Peyer's patch (tissue), 4 donors: ENCODE measurements at regions not wholly inside any gene's neighbourhood (a gene's known extent, or its start where the extent isn't known, plus 50 kb on each side); places are given as distances from the start of the nearest gene placed in this dataset.

ENCODE experiments used
- POLR2A ChIP-seq, 2 donors: fragments of 450-650 bp; IDR thresholded peaks; one replicate each; pipeline ENCODE4 v1.5.1; 2017; ENCODE audit warnings: antibody characterized with exemption in 2 of 2, mild to moderate bottlenecking in 2 of 2, moderate library complexity in 2 of 2
- TF ChIP-seq, protein P1 (sequence below), 6 experiments: fragments of 450-650 bp in 4 of 6; fragments of 200-600 bp in 2 of 6; sonication (generic) in 1 of 6; IDR thresholded peaks; one replicate each; pipeline ENCODE4 v1.5.1; 2017 to 2019; ENCODE audit warnings: antibody characterized with exemption in 6 of 6, mild to moderate bottlenecking in 3 of 6, moderate library complexity in 1 of 6

DNA sequence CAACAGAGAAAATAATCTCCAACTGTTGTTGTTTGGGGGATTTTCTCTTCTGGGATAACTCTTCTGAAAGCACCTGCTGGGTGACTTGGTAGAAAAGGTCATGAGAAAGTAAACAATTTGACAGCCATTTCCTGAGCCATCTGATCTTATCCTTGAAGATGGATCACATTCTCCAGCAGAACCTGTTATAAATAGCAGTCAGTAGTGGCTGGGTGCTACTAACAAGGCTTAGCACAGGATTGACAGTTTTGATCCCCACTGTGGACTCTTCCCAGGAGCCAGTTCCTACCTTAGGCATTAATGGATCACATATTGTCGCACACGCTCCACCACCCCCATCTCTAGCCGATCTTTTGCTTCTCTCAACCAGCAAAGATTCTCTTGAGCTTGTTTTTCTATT is 220.2 kb downstream of the PLK2 start:
- TF ChIP-seq, protein P1, sequence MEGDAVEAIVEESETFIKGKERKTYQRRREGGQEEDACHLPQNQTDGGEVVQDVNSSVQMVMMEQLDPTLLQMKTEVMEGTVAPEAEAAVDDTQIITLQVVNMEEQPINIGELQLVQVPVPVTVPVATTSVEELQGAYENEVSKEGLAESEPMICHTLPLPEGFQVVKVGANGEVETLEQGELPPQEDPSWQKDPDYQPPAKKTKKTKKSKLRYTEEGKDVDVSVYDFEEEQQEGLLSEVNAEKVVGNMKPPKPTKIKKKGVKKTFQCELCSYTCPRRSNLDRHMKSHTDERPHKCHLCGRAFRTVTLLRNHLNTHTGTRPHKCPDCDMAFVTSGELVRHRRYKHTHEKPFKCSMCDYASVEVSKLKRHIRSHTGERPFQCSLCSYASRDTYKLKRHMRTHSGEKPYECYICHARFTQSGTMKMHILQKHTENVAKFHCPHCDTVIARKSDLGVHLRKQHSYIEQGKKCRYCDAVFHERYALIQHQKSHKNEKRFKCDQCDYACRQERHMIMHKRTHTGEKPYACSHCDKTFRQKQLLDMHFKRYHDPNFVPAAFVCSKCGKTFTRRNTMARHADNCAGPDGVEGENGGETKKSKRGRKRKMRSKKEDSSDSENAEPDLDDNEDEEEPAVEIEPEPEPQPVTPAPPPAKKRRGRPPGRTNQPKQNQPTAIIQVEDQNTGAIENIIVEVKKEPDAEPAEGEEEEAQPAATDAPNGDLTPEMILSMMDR (IDR thresholded peaks at IDR 0.05), result no peak
- TF ChIP-seq POLR2A (IDR thresholded peaks at IDR 0.05), result no peak
